Hematopoietic multipotent progenitor cell treated with erythropoietin and hydrocortisone succinate and interleukin-3 and kit ligand, for 17 days (in vitro differentiated cells): ENCODE measurements at regions not wholly inside any gene's neighbourhood (a gene's known extent, or its start where the extent isn't known, plus 50 kb on each side); places are given as distances from the start of the nearest gene placed in this dataset.

Source experiments
- DNase-seq: peaks from one replicate; pipeline ENCODE4 v3.0.0-alpha.2; 2015; ENCODE audit warnings: low spot score

- no peak for DNase-seq
Observed at GRCh38 chr12:46910830-46911229, 85.0 kb upstream of the SLC38A4 start.

- no peak for DNase-seq
Observed at GRCh38 chr12:46914336-46914735, 88.5 kb upstream of the SLC38A4 start.

DNA sequence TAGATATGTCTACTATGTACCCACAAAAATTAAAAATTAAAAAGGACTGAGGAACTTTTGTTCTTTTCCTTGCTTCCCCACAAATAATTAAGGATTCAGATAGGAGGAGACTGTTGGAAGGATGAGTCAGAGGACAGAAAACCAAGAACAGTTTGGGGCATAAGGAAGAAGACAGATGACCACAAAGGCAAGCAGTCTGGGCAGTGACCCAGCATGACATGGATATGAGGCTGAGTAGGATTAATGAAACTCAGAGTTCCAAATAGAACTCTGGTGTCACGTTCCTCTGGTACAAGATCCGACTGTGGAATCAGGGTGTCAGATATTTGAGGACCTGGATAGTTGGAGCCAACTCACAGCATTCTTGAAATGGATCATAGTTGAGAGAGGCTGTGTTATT lies 89.3 kb upstream of the SLC38A4 start:
- DNase-seq: no peak

DNA sequence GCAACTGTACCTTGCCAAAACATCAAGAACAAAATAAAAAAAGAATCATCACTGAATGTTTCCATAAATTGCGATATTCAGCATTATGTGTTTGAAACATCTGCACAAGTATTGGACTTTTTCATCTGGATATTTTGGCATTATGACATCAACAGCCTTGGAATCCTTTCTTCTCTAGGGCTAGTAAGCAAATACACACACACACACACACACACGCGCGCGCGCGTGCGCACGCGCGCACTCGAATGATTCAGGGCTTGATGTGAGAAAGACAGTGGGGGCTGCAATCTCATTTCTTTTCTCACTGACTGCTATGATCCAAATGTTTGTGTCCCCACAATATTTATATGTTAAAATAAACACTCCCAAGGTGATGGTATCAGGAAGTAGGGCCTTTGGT lies 90.0 kb upstream of the SLC38A4 start:
- DNase-seq: no peak

- no peak for DNase-seq
Observed at GRCh38 chr12:46916796-46917419, 91.1 kb upstream of the SLC38A4 start.

DNA sequence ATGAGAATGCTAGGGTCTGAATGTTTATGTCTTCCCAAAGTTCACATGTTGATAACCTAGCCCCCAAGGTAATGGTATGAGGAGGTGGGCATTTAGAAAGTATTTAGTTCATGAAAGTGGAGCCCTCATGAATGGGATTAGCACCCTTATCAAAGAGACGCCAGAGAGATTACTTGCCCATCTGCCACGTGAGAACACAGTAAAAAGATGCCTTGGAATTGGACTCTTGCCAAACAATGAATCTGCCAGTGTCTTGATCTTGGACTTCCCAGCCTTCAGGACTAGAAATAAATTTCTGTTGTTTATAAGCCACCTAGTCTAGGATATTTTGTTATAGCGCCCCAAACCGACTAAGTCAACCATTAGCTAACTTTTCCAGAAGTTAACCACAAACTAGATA lies 92.0 kb upstream of the SLC38A4 start:
- DNase-seq: no peak

DNA sequence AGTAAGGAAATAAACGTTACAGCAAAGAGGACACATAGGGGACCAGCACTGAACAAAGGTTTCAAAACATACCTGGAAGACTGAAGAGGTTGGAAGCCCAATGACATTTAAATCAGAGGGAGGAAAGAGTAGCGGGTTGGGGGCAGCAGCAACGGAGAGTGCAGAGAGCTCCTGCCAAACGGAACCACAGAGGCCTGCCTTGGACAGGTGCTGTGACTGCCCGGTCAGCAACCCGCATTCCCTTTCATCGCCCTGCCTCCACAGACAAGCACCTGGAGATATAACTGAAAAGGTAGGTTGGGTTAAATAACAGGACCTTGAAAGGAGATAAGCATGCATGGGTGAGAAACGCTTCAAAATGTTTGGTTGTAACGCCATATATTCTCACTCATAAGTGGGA lies 92.8 kb upstream of the SLC38A4 start:
- no peak for DNase-seq

GRCh38 chr12:46919666-46920400 lies 94.0 kb upstream of the SLC38A4 start:
- no peak for DNase-seq

- DNase-seq: no peak
Observed at GRCh38 chr12:46920499-46920898, 94.7 kb upstream of the SLC38A4 start.

- no peak for DNase-seq
Observed at GRCh38 chr12:46921048-46921763, 95.4 kb upstream of the SLC38A4 start.

- DNase-seq: no peak
Observed at GRCh38 chr12:46921764-46922133, 96.0 kb upstream of the SLC38A4 start.

GRCh38 chr12:46926526-46926925 lies 100.7 kb upstream of the SLC38A4 start:
- DNase-seq: no peak

GRCh38 chr12:46930101-46930500 lies 104.3 kb upstream of the SLC38A4 start:
- no peak for DNase-seq

GRCh38 chr12:46933947-46934346 lies 108.2 kb upstream of the SLC38A4 start:
- DNase-seq: no peak

DNA sequence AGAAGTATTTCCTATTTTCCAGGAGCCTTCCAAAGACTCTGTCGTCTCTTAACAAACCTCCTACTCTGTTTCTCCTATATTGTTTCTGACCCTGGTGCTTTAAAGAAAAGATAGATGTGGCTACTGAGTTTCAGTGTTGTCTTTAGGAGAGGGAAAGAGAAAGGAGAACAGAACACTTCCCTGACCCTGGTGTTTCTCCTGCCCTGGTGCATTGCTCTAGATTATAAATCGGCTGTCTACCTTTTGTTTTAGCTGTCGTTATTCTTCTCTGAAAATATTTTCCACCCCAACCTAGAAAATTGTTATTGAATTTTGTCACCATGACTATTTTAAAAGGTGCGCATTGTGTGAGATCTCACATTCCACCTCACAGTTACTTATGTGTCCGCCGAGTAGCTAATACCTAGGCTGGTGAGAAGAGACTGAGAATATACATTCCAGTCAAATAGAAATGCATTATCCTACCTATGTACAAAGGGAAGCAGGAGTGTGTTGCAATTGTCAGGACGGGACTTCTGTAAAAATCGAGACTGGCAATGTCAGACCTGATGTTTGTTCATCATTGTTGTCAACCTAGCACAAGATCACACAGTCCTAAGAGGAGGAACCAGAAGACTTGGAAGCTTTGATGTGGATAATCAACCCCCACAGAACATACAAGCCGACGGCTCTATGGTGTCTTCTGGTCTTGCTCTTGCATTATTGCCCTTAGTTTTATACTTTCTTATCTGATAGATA lies 108.7 kb upstream of the SLC38A4 start:
- DNase-seq: no peak

DNA sequence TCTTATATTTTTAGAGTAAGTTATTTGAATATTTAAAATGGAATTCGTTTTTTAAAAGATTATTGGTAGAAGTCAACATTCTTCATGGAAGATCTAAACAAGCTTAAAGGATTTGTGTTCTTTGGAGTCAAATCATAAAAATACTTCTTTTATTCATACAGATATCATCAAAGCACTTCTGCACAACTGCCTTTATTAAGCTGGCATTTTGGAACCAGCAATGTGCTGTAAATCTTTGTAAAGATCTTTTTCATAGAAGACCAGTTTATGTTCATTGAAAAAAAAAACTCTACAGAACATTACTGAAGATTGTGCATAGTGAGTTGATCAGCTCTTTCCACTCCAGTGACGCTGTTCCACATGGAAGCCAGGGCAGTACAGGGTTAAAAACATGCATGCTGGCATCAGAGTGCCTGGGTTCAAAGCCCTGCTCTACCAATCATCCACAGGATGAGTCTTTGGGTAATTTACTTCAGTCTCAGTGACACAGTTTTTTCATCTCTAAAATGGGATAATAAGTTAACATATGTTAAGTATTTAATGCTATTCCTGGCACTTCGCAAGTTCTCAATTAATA lies 109.6 kb upstream of the SLC38A4 start:
- DNase-seq: no peak

DNA sequence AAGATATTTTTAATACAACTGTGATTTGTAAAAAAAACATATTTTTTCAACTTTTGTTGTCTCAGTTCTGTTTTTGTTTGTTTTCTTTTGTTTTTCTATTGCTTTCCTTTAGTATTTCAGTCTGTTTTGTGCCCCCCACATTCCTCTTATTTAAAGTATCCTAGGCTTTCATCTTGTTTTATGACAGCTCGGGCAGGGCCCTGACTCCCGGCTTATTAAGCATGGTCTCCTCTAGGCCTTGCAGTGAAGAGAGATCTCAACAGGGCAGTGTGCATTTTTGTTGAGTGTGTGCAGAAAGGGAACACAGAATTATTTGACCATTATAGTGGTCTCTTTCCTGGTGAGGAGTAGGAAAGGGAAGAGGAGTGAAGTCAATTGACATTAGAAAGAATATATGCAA lies 110.2 kb upstream of the SLC38A4 start:
- DNase-seq: no peak

DNA sequence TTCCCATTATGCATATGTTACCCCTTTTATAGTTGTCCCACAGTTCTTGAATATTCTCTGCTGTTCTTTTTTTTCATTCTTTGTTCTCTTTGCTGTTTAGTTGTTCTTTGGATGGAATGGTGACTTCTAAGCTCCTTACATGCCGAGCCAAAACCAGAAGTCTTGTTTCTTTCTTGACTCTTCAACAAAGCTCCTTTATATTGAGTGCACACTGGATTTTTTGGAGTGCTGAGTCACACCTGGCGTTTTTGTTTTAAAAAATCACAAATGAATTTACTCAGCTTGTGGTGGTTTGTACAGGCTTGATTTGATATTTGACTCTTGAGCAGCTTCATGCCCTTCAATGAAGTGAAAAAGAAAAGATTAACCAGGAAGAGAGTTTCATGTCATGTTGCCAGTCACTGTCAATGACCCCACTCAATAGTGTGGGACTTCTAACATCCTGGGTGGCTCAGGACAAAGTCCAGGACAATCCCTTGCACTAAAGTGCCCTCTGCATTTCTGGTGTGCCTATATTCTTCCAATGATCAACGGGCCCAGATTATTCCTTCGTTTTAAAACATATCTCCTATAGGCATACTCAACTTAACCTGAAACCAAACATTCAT lies 112.4 kb upstream of the SLC38A4 start:
- no peak for DNase-seq

DNA sequence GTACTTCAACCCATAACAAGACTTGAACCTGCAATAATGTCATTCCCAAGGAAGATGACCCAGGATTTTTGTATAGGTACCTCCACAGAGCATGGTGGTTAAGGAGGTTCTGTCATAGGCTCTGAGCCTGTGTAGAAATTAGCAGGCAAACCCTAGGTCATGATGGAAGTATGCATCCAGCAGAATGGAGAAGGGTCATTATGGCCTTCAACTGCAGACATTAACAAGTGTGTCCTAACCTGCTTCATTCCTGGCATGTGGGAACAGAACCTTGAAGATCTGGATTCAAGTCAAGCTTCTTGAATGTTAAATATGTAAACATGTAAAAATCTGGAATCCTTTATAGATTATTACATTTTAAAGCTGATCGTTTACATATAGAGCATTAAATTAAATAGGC lies 116.2 kb upstream of the SLC38A4 start:
- DNase-seq: no peak

GRCh38 chr12:46942579-46942978 lies 116.8 kb upstream of the SLC38A4 start:
- DNase-seq: no peak

- DNase-seq: no peak
Observed at GRCh38 chr12:46944088-46944487, 118.3 kb upstream of the SLC38A4 start.

GRCh38 chr12:46944771-46945170 lies 119.0 kb upstream of the SLC38A4 start:
- DNase-seq: no peak
